Neutrophil (primary cell): ENCODE measurements at regions not wholly inside any gene's neighbourhood (a gene's known extent, or its start where the extent isn't known, plus 50 kb on each side); places are given as distances from the start of the nearest gene placed in this dataset.

Experiments
- H3K27ac ChIP-seq: fragments of 200-600 bp; sonication (generic); 2 replicates; pipeline ENCODE4 v1.5.1; 2016; ENCODE audit warnings: mild to moderate bottlenecking, moderate library complexity
- H3K27me3 ChIP-seq: fragments of 200-600 bp; sonication (generic); 2 replicates; pipeline ENCODE4 v1.6.0; 2016; ENCODE audit warnings: mild to moderate bottlenecking
- H3K36me3 ChIP-seq: fragments of 200-600 bp; sonication (generic); 2 replicates; pipeline ENCODE4 v1.5.1; 2017
- H3K4me1 ChIP-seq, 2 experiments: fragments of 200-600 bp in 1 of 2; sonication (generic) in 1 of 2; 1 replicate in 1 of 2; 2 replicates in 1 of 2; pipeline versions ENCODE4 v1.5.1 to v1.6.1; 2013 to 2016; ENCODE audit warnings: low read depth in 1 of 2, low read length in 1 of 2, mild to moderate bottlenecking in 1 of 2, moderate library complexity in 1 of 2; ENCODE audit not compliant: control insufficient read depth in 1 of 2, insufficient read depth in 1 of 2
- H3K4me3 ChIP-seq, 2 experiments: fragments of 200-600 bp in 1 of 2; sonication (generic) in 1 of 2; 1 replicate in 1 of 2; 2 replicates in 1 of 2; pipeline ENCODE4 v1.5.1; 2013 to 2016; ENCODE audit warnings: low read depth in 1 of 2, low read length in 1 of 2, mild to moderate bottlenecking in 1 of 2, moderate library complexity in 1 of 2
- H3K9me3 ChIP-seq: fragments of 200-600 bp; sonication (generic); 2 replicates; pipeline ENCODE4 v1.5.1; 2016
- TF ChIP-seq, protein P1 (sequence below): fragments of 200-600 bp; sonication (generic); IDR thresholded peaks from 2 replicates; pipeline ENCODE4 v1.5.1; 2016; ENCODE audit warnings: antibody characterized with exemption

DNA sequence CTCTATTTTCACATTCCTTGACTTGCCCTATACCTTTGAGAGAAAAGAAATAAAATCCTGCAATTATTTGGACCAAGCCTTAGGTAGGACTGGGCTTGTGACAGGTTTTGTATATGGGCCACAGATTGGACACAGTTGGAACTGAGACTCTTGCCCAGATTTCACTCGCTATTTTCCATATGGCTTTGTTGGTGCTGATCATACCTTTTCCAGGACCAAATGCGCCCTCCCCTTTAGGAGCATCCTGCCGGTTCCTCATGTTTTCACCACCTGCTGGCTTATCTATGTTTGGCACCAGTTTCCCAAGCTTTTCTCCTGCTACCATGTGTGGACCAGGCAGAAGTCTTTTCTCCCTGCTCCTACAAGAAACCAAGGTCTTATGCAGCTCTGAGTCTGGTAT is 494.9 kb downstream of the EPHA4 start:
- Histone ChIP-seq H3K36me3 (no peaks in the 10 kb centered on the region), H3K27me3 (no peaks in the 10 kb centered on the region), H3K4me3 (no peak overlapping the region), H3K9me3 (no peaks in the 10 kb centered on the region), H3K27ac (no peak overlapping the region), H3K4me1 (no peaks in the 10 kb centered on the region)
- TF ChIP-seq, protein P1, sequence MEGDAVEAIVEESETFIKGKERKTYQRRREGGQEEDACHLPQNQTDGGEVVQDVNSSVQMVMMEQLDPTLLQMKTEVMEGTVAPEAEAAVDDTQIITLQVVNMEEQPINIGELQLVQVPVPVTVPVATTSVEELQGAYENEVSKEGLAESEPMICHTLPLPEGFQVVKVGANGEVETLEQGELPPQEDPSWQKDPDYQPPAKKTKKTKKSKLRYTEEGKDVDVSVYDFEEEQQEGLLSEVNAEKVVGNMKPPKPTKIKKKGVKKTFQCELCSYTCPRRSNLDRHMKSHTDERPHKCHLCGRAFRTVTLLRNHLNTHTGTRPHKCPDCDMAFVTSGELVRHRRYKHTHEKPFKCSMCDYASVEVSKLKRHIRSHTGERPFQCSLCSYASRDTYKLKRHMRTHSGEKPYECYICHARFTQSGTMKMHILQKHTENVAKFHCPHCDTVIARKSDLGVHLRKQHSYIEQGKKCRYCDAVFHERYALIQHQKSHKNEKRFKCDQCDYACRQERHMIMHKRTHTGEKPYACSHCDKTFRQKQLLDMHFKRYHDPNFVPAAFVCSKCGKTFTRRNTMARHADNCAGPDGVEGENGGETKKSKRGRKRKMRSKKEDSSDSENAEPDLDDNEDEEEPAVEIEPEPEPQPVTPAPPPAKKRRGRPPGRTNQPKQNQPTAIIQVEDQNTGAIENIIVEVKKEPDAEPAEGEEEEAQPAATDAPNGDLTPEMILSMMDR, result no peak

DNA sequence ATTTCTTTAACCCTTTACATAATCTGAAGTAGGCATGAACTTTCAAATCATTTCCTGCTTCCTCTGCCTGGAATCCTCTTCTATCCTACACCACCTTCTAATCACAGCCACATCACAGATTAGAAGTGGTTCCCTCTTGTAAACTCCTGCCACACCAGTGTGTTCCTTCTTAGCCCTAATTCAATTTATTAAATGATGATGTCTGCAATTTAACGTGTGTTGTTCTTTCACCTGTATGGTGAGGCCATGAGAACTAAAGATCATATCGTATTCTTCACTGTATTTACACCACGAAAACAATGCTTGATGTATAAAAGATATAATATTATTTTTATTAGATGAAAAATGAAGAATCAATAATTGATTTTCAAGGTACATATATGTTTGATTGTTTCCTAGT is 494.3 kb downstream of the EPHA4 start:
- no peak overlapping the region for H3K4me3 ChIP-seq
- TF ChIP-seq, protein P1, result no peak
- no peaks in the 10 kb centered on the region for H3K36me3 ChIP-seq
- no peaks in the 10 kb centered on the region for H3K9me3 ChIP-seq
- H3K27ac ChIP-seq, result no peak overlapping the region
- no peaks in the 10 kb centered on the region for H3K4me1 ChIP-seq
- no peaks in the 10 kb centered on the region for H3K27me3 ChIP-seq

DNA sequence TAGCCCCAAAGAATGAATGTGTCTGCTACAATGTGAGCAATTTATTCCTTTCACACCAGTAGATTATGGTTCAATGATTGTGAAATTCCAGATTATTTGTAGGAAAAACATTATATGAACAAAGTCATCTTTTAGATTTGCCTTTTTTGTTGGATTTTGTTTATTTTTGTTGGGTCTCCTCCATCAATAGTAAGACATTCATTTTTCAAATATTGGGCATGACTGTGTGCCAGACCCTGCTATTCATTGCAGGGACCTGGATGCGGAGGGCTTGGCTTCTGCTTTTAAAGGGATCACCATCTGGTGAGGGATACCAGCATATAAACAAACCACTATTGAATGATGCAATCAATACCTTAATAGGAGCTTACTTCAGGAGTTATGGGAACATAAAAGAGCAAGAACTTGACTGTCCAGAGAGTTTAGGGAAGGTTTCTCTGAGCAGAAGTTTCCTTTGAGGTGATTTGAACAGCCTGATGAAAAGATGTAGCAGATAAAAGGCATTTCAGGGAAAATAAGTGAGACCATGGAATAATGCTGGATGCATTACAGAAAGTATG is 486.7 kb downstream of the EPHA4 start:
- no peak overlapping the region for H3K27ac ChIP-seq
- TF ChIP-seq, protein P1, result no peak
- no peaks in the 10 kb centered on the region for H3K36me3 ChIP-seq
- H3K27me3 ChIP-seq, result no peaks in the 10 kb centered on the region
- no peaks in the 10 kb centered on the region for H3K4me1 ChIP-seq
- H3K4me3 ChIP-seq, result no peak overlapping the region
- H3K9me3 ChIP-seq, result no peaks in the 10 kb centered on the region

DNA sequence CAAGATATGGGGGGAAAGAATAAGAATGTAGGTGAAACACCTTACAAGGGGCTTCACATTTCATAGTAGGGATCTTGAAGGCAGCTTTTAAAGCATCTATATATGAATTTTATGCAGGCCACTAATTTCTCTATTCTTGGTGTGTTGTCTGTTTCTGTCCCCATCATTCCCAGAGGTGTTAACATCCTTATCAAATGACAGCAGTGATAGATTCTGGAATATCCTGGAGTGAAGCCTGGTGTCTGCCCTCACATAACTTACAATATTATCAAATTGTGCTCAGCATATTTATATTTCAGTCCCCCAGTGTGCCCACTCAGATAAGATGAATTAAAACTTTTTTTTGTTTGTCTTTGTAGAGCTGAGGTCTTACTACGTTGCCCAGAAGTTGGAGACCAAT is 486.2 kb downstream of the EPHA4 start:
- Histone ChIP-seq H3K27me3 (no peaks in the 10 kb centered on the region), H3K9me3 (no peaks in the 10 kb centered on the region), H3K4me3 (no peak overlapping the region), H3K4me1 (no peaks in the 10 kb centered on the region), H3K27ac (no peak overlapping the region), H3K36me3 (no peaks in the 10 kb centered on the region)
- TF ChIP-seq, protein P1, result no peak

DNA sequence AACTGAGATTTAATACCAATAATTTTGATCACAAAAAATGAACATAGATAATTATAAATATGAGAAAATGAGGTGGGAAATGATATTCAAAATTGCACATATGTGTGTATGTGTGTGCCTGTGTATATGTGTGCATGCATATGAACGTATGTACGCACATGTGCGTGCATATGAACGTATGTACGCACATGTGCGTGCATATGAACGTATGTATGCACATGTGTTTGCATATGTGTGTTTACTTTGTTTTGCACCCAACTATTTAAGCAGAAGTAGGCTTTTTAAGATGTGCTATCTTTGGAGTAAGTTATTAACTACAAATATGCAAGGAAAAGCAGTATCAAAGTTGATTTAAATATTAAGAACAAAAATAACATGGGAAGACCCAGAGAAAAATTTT is 484.3 kb downstream of the EPHA4 start:
- H3K27me3 ChIP-seq, result no peaks in the 10 kb centered on the region
- H3K36me3 ChIP-seq, result no peaks in the 10 kb centered on the region
- H3K27ac ChIP-seq, result no peak overlapping the region
- no peaks in the 10 kb centered on the region for H3K9me3 ChIP-seq
- no peak overlapping the region for H3K4me3 ChIP-seq
- TF ChIP-seq, protein P1, result no peak
- no peaks in the 10 kb centered on the region for H3K4me1 ChIP-seq

DNA sequence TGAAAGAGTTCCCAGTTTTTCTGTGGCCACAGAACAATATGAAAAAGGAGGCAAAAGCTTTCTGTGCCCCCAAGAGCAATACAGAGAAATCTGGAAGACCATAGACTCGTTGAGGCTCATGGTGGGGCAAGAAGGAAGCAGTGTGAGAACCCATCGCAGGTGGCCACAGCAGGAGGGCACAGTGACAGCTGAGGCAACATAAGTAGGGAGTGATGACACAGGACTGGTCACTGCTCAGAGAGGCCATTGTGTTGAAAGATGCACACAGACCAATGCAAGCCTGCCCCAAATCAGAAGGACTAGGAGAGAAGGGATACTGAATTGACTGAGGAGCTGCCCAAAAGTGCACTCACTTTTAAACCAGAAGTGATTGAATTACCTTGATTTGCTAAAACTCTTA is 483.6 kb downstream of the EPHA4 start:
- H3K27ac ChIP-seq, result no peak overlapping the region
- TF ChIP-seq, protein P1, result no peak
- H3K27me3 ChIP-seq, result no peaks in the 10 kb centered on the region
- H3K9me3 ChIP-seq, result no peaks in the 10 kb centered on the region
- no peaks in the 10 kb centered on the region for H3K4me1 ChIP-seq
- H3K36me3 ChIP-seq, result no peaks in the 10 kb centered on the region
- H3K4me3 ChIP-seq, result no peak overlapping the region
